A549 (cell line): ENCODE measurements at regions not wholly inside any gene's neighbourhood (a gene's known extent, or its start where the extent isn't known, plus 50 kb on each side); places are given as distances from the start of the nearest gene placed in this dataset.

ENCODE experiments used
- ATAC-seq, 2 experiments: fragments of 200-7000 bp in 1 of 2; fragments of >200 bp in 1 of 2; cut with Nextera tagmentation in 1 of 2; cut with Tn5 transposase in 1 of 2; 3 replicates each; pipeline versions ENCODE4 v1.8.0 to v1.9.1; 2018 to 2020; ENCODE audit warnings: mild to moderate bottlenecking in 1 of 2, moderate library complexity in 1 of 2
- CTCF ChIA-PET: fragments of 300-600 bp; sonication (Branson Sonifier 250); formaldehyde crosslinking; extraction: SDS; loops from one replicate; lab custom pipeline; 2021; ENCODE audit warnings: antibody characterized with exemption, inconsistent platforms; lab: Yijun Ruan, JAX
- POLR2A ChIA-PET: fragments of 350-600 bp; formaldehyde crosslinking; extraction: SDS; loops from one replicate; lab custom pipeline; 2021; ENCODE audit warnings: antibody characterized with exemption, inconsistent platforms; lab: Yijun Ruan, JAX
- DNase-seq, 2 experiments: peaks; one replicate each; pipeline versions ENCODE4 v3.0.0 to v3.0.0-alpha.2; 2011 to 2016; ENCODE audit warnings: low read depth in 1 of 2, low spot score in 1 of 2
- FAIRE-seq: peaks from 2 replicates; lab custom pipeline; 2011; peaks lifted over from hg19 to GRCh38; lab: Jason Lieb, UNC
- H3K27ac ChIP-seq, 2 experiments: fragments of >200 bp; sonication (Bioruptor Twin); formaldehyde crosslinking; 3 replicates each; pipeline ENCODE4 v1.5.1; 2016 to 2017
- H3K4me1 ChIP-seq: fragments of >200 bp; sonication (Bioruptor Twin); formaldehyde crosslinking; 3 replicates; pipeline ENCODE4 v1.6.1; 2016
- H3K4me2 ChIP-seq: fragments of >200 bp; sonication (Bioruptor Twin); formaldehyde crosslinking; 3 replicates; pipeline ENCODE4 v1.6.1; 2016
- H3K4me3 ChIP-seq: fragments of >200 bp; sonication (Bioruptor Twin); formaldehyde crosslinking; 3 replicates; pipeline ENCODE4 v1.5.1; 2016
- H3K9me3 ChIP-seq: fragments of >200 bp; sonication (Bioruptor Twin); formaldehyde crosslinking; 3 replicates; pipeline ENCODE4 v1.6.1; 2016
- ATOH8 ChIP-seq: fragments of 250-450 bp; sonication (Bioruptor Pico); IDR thresholded peaks from 2 replicates; pipeline ENCODE4 v1.5.0; 2020; ENCODE audit warnings: low read depth, mild to moderate bottlenecking, moderate library complexity
- BHLHE40 ChIP-seq: IDR thresholded peaks from 2 replicates; pipeline ENCODE4 v1.6.1; 2012; ENCODE audit warnings: low read depth, low read length, inconsistent platforms
- CBX2 ChIP-seq: fragments of 200-600 bp; sonication (generic); IDR thresholded peaks from 2 replicates; pipeline ENCODE4 v1.6.1; 2016; ENCODE audit warnings: low read depth, mild to moderate bottlenecking, borderline replicate concordance
- CBX8 ChIP-seq: fragments of 200-600 bp; sonication (generic); IDR thresholded peaks from 2 replicates; pipeline ENCODE4 v1.6.1; 2016
- CEBPB ChIP-seq, 2 experiments: fragments of >200 bp in 1 of 2; sonication (Bioruptor Twin) in 1 of 2; formaldehyde crosslinking in 1 of 2; IDR thresholded peaks; 2 replicates each; pipeline ENCODE4 v1.6.1; 2012 to 2016
- CHD4 ChIP-seq: fragments of 200-600 bp; sonication (generic); IDR thresholded peaks from 2 replicates; pipeline ENCODE4 v1.6.1; 2016; ENCODE audit warnings: antibody characterized with exemption, mild to moderate bottlenecking, borderline replicate concordance
- EHMT2 ChIP-seq: fragments of 200-600 bp; sonication (generic); IDR thresholded peaks from 2 replicates; pipeline ENCODE4 v1.6.1; 2016; ENCODE audit warnings: antibody characterized with exemption, low read depth, mild to moderate bottlenecking, moderate library complexity
- FOSB ChIP-seq: fragments of 250-450 bp; sonication (Bioruptor Pico); IDR thresholded peaks from 2 replicates; pipeline ENCODE4 v1.5.0; 2020; ENCODE audit warnings: mild to moderate bottlenecking, moderate library complexity
- FOXS1 ChIP-seq: fragments of 250-450 bp; sonication (Bioruptor Pico); IDR thresholded peaks from 2 replicates; pipeline ENCODE4 v1.5.0; 2020; ENCODE audit warnings: mild to moderate bottlenecking, moderate library complexity
- HES2 ChIP-seq: fragments of >200 bp; sonication (Bioruptor Twin); formaldehyde crosslinking; IDR thresholded peaks from 2 replicates; pipeline ENCODE4 v1.6.1; 2016
- HEYL ChIP-seq: fragments of 250-450 bp; sonication (Bioruptor Pico); IDR thresholded peaks from 2 replicates; pipeline ENCODE4 v1.8.0; 2021; ENCODE audit warnings: mild to moderate bottlenecking, moderate library complexity
- HMGXB4 ChIP-seq: fragments of 250-450 bp; sonication (Bioruptor Pico); IDR thresholded peaks from 2 replicates; pipeline ENCODE4 v1.5.0; 2021; ENCODE audit warnings: mild to moderate bottlenecking, moderate library complexity, borderline replicate concordance
- HOXA7 ChIP-seq: fragments of 250-450 bp; sonication (Bioruptor Pico); IDR thresholded peaks from 2 replicates; pipeline ENCODE4 v1.5.0; 2020; ENCODE audit warnings: mild to moderate bottlenecking, moderate library complexity
- JUNB ChIP-seq: fragments of >200 bp; sonication (Bioruptor Twin); formaldehyde crosslinking; IDR thresholded peaks from 2 replicates; pipeline ENCODE4 v1.6.1; 2016
- MAFK ChIP-seq: fragments of 450-650 bp; IDR thresholded peaks from 2 replicates; pipeline ENCODE4 v1.6.1; 2014; ENCODE audit not compliant: partially characterized antibody
- NFE2L2 ChIP-seq: fragments of 150-350 bp; conservative IDR thresholded peaks from 2 replicates; pipeline ENCODE4 v1.6.1; 2014; ENCODE audit warnings: low read length
- NPAS2 ChIP-seq: fragments of 250-450 bp; sonication (Bioruptor Pico); IDR thresholded peaks from 2 replicates; pipeline ENCODE4 v1.8.0; 2022; ENCODE audit warnings: mild to moderate bottlenecking, moderate library complexity, borderline replicate concordance
- POLR2A ChIP-seq: IDR thresholded peaks from 2 replicates; pipeline ENCODE4 v1.6.1; 2012; ENCODE audit warnings: mild to moderate bottlenecking, low read length
- POLR2AphosphoS2 ChIP-seq: conservative IDR thresholded peaks from 2 replicates; pipeline ENCODE4 v1.6.1; 2012; ENCODE audit warnings: low read length, improper control_type of control experiment, inconsistent platforms
- RAD21 ChIP-seq, 2 experiments: fragments of >200 bp in 1 of 2; sonication (Bioruptor Twin) in 1 of 2; formaldehyde crosslinking in 1 of 2; IDR thresholded peaks in 1 of 2; conservative IDR thresholded peaks in 1 of 2; 2 replicates in 1 of 2; 3 replicates in 1 of 2; pipeline ENCODE4 v1.6.1; 2012 to 2018; ENCODE audit warnings: inconsistent platforms in 1 of 2
- RCOR1 ChIP-seq: fragments of 150-350 bp; IDR thresholded peaks from 2 replicates; pipeline ENCODE4 v1.6.1; 2014; ENCODE audit warnings: antibody characterized with exemption, low read length, low read depth
- REST ChIP-seq: fragments of 200-600 bp; sonication (generic); IDR thresholded peaks from 2 replicates; pipeline ENCODE4 v1.6.1; 2016; ENCODE audit warnings: antibody characterized with exemption, mild to moderate bottlenecking, moderate library complexity
- RFX5 ChIP-seq: fragments of 450-650 bp; IDR thresholded peaks from 2 replicates; pipeline ENCODE4 v1.7.1; 2014; ENCODE audit warnings: antibody characterized with exemption, mild to moderate bottlenecking, moderate library complexity
- SMC3 ChIP-seq: fragments of >200 bp; sonication (Bioruptor Twin); formaldehyde crosslinking; IDR thresholded peaks from 3 replicates; pipeline ENCODE4 v1.6.1; 2018; ENCODE audit warnings: inconsistent platforms
- SREBF2 ChIP-seq: fragments of 450-650 bp; IDR thresholded peaks from 2 replicates; pipeline ENCODE4 v1.6.1; 2014; ENCODE audit warnings: mild to moderate bottlenecking, moderate library complexity
- TP53 ChIP-seq: fragments of 250-450 bp; sonication (Bioruptor Pico); IDR thresholded peaks from 2 replicates; pipeline ENCODE4 v1.5.0; 2021; ENCODE audit warnings: mild to moderate bottlenecking, moderate library complexity
- ZC3H11A ChIP-seq: fragments of 450-650 bp; IDR thresholded peaks from 2 replicates; pipeline ENCODE4 v1.6.1; 2014; ENCODE audit warnings: antibody characterized with exemption, mild to moderate bottlenecking
- ZSCAN20 ChIP-seq: fragments of 250-450 bp; sonication (Bioruptor Pico); IDR thresholded peaks from 2 replicates; pipeline ENCODE4 v1.8.0; 2022; ENCODE audit warnings: mild to moderate bottlenecking, moderate library complexity
- WGBS: methylation state at CpG from one replicate; pipeline ENCODE4 v1.1.6; 2017; ENCODE audit errors: missing lambda C conversion rate; 5-methylcytosine and 5-hydroxymethylcytosine counted together

- FAIRE-seq, result no peak
- Histone ChIP-seq H3K4me1 (no peaks in the 10 kb centered on the region), H3K9me3 (no peaks in the 10 kb centered on the region), H3K4me3 (no peak overlapping the region), H3K27ac (no peak overlapping the region), H3K4me2 (no peak overlapping the region)
- WGBS, result 0% methylated on average over 4 of the region's 4 CpGs
- DNase-seq, result no peak
- no peak for ATAC-seq
- TF ChIP-seq RFX5 (no peak), HOXA7 (CRISPR knock-in tag) (no peak), FOXS1 (CRISPR knock-in tag) (no peak), BHLHE40 (no peak), HES2 (no peak), HEYL (CRISPR knock-in tag) (no peak), ZSCAN20 (CRISPR knock-in tag) (no peak), SMC3 (no peak), SREBF2 (no peak), POLR2A (no peak), POLR2AphosphoS2 (no peak), RCOR1 (no peak), FOSB (CRISPR knock-in tag) (no peak), JUNB (no peak), HMGXB4 (CRISPR knock-in tag) (no peak), CEBPB (IDR thresholded peaks at IDR 0.05) (no peak), MAFK (no peak)
- ChIA-PET CTCF (interaction anchor here (1.2 kb wide), 1 partner anchor 884 kb away, joined by 3 read pairs; no protein-coding TSS in a partner anchor), POLR2A (no interaction called here)
Measured at GRCh38 chr16:5758281-5758680, 660.7 kb upstream of the EEF2KMT start.

GRCh38 chr16:5756969-5757368 is 659.4 kb upstream of the EEF2KMT start:
- TF ChIP-seq HES2 (no peak), ZC3H11A (no peak), NPAS2 (CRISPR knock-in tag) (no peak), ZSCAN20 (CRISPR knock-in tag) (no peak), CBX2 (no peak), RAD21 (conservative IDR thresholded peaks at IDR 0.05 in 1 of 2, IDR thresholded peaks at IDR 0.05 in 1 of 2) (no peak), RCOR1 (no peak), POLR2AphosphoS2 (no peak), TP53 (no peak), CHD4 (no peak), NFE2L2 (no peak), REST (no peak), EHMT2 (no peak), CBX8 (no peak), ATOH8 (CRISPR knock-in tag) (no peak)
- no peak overlapping the region for H3K27ac ChIP-seq
- no peak for ATAC-seq
- 3% methylated on average over 5 of the region's 5 CpGs for WGBS
- H3K4me1 ChIP-seq, result no peaks in the 10 kb centered on the region
- H3K4me3 ChIP-seq, result no peak overlapping the region
- no peak for FAIRE-seq
- no peaks in the 10 kb centered on the region for H3K9me3 ChIP-seq
- ChIA-PET CTCF (interaction anchor here (0.7 to 1.2 kb wide), 2 partner anchors 886 to 1002 kb away, joined by 3 read pairs; no protein-coding TSS in a partner anchor), POLR2A (no interaction called here)
- DNase-seq, result no peak
- H3K4me2 ChIP-seq, result no peak overlapping the region
